Glutamatergic neuron (in vitro differentiated cells): ENCODE measurements at regions not wholly inside any gene's neighbourhood (a gene's known extent, or its start where the extent isn't known, plus 50 kb on each side); places are given as distances from the start of the nearest gene placed in this dataset.

ENCODE experiments used
- DNase-seq: peaks from one replicate; pipeline ENCODE4 v3.0.0; 2022
- H3K27ac Mint-ChIP-seq: one replicate; pipeline ENCODE4 v1.8.0; 2020; ENCODE audit warnings: mild to moderate bottlenecking, mixed read lengths, inconsistent platforms; ENCODE audit not compliant: unreplicated experiment
- H3K27me3 Mint-ChIP-seq: one replicate; pipeline ENCODE4 v1.8.0; 2020; ENCODE audit warnings: mild to moderate bottlenecking, moderate library complexity, mixed read lengths, inconsistent platforms; ENCODE audit not compliant: unreplicated experiment
- H3K36me3 Mint-ChIP-seq: one replicate; pipeline ENCODE4 v1.8.0; 2020; ENCODE audit warnings: mild to moderate bottlenecking, mixed read lengths, inconsistent platforms; ENCODE audit not compliant: unreplicated experiment
- H3K4me1 Mint-ChIP-seq: one replicate; pipeline ENCODE4 v1.8.0; 2020; ENCODE audit warnings: mild to moderate bottlenecking, low read depth, mixed read lengths, inconsistent platforms; ENCODE audit not compliant: unreplicated experiment
- H3K4me3 Mint-ChIP-seq: one replicate; pipeline ENCODE4 v1.8.0; 2020; ENCODE audit warnings: mild to moderate bottlenecking, mixed read lengths, inconsistent platforms; ENCODE audit not compliant: unreplicated experiment
- H3K9me3 Mint-ChIP-seq: one replicate; pipeline ENCODE4 v1.8.0; 2020; ENCODE audit warnings: mild to moderate bottlenecking, moderate library complexity, mixed read lengths, inconsistent platforms; ENCODE audit not compliant: unreplicated experiment
- CTCF ChIP-seq: fragments of 200-600 bp; sonication (generic); IDR thresholded peaks from one replicate; pipeline ENCODE4 v1.5.0; 2021; ENCODE audit not compliant: partially characterized antibody, unreplicated experiment

GRCh38 chr12:124224535-124225110 lies 70.3 kb upstream of the RFLNA start:
- Mint-ChIP-seq H3K27me3 (peaks cover 2% of the 10 kb centered on the region), H3K4me1 (peaks cover 17% of the 10 kb centered on the region), H3K36me3 (peaks cover 11% of the 10 kb centered on the region), H3K27ac (no peak overlapping the region), H3K4me3 (no peak overlapping the region), H3K9me3 (peaks cover 6% of the 10 kb centered on the region)
- no peak for TF ChIP-seq CTCF
- no peak for DNase-seq

GRCh38 chr12:124225730-124226129 lies 69.2 kb upstream of the RFLNA start:
- Mint-ChIP-seq H3K36me3 (peaks cover 17% of the 10 kb centered on the region), H3K9me3 (peaks cover 6% of the 10 kb centered on the region), H3K4me3 (no peak overlapping the region), H3K27ac (no peak overlapping the region), H3K4me1 (peaks cover 17% of the 10 kb centered on the region), H3K27me3 (peaks cover 2% of the 10 kb centered on the region)
- DNase-seq: no peak
- TF ChIP-seq CTCF: no peak

- Mint-ChIP-seq H3K36me3 (peaks cover 18% of the 10 kb centered on the region), H3K4me1 (peaks cover 15% of the 10 kb centered on the region), H3K27ac (peak overlapping the region; percentile 59), H3K9me3 (peaks cover 2% of the 10 kb centered on the region), H3K27me3 (peaks cover 1% of the 10 kb centered on the region), H3K4me3 (no peak overlapping the region)
- no peak for TF ChIP-seq CTCF
- DNase-seq: no peak
Observed at GRCh38 chr12:124227951-124228711, 66.8 kb upstream of the RFLNA start.

- Mint-ChIP-seq H3K4me3 (no peak overlapping the region), H3K4me1 (peaks cover 9% of the 10 kb centered on the region), H3K27ac (no peak overlapping the region), H3K27me3 (peaks cover 1% of the 10 kb centered on the region), H3K9me3 (peaks cover 2% of the 10 kb centered on the region), H3K36me3 (peaks cover 18% of the 10 kb centered on the region)
- DNase-seq: no peak
- TF ChIP-seq CTCF: no peak
Observed at GRCh38 chr12:124229520-124229919, 65.4 kb upstream of the RFLNA start.

GRCh38 chr12:124230117-124230757 lies 64.7 kb upstream of the RFLNA start:
- peaks cover 25% of the 10 kb centered on the region for H3K36me3 Mint-ChIP-seq
- peaks cover 9% of the 10 kb centered on the region for H3K4me1 Mint-ChIP-seq
- DNase-seq: no peak
- H3K27me3 Mint-ChIP-seq: peaks cover 5% of the 10 kb centered on the region
- TF ChIP-seq CTCF: no peak
- peaks cover 5% of the 10 kb centered on the region for H3K9me3 Mint-ChIP-seq
- no peak overlapping the region for H3K27ac Mint-ChIP-seq
- no peak overlapping the region for H3K4me3 Mint-ChIP-seq
